Suprapubic skin (tissue), 4 donors: ENCODE measurements at regions not wholly inside any gene's neighbourhood (a gene's known extent, or its start where the extent isn't known, plus 50 kb on each side); places are given as distances from the start of the nearest gene placed in this dataset.
"Not testable (repeated sequence)": the region's sequence is repeated elsewhere in the genome, so short reads cannot be mapped to it uniquely, and the experiment has no call there.

ENCODE experiments used
- EP300 ChIP-seq: sonication (generic); formaldehyde crosslinking; IDR thresholded peaks from one replicate; pipeline ENCODE4 v1.6.1; 2017; ENCODE audit warnings: antibody characterized with exemption
- POLR2A ChIP-seq, 2 donors: fragments of 450-650 bp; IDR thresholded peaks; one replicate each; pipeline ENCODE4 v1.6.1; 2017; ENCODE audit warnings: antibody characterized with exemption in 2 of 2, mild to moderate bottlenecking in 2 of 2, moderate library complexity in 2 of 2
- POLR2AphosphoS5 ChIP-seq, 3 donors: sonication (generic); formaldehyde crosslinking; IDR thresholded peaks; one replicate each; pipeline ENCODE4 v1.6.1; 2017; ENCODE audit warnings: antibody characterized with exemption in 3 of 3
- TF ChIP-seq, protein P1 (sequence below), 2 donors: fragments of 200-600 bp in 1 of 2; fragments of 450-650 bp in 1 of 2; sonication (generic) in 1 of 2; IDR thresholded peaks; one replicate each; pipeline ENCODE4 v1.5.1; 2016 to 2019; ENCODE audit warnings: antibody characterized with exemption in 2 of 2, mild to moderate bottlenecking in 1 of 2, moderate library complexity in 1 of 2

DNA sequence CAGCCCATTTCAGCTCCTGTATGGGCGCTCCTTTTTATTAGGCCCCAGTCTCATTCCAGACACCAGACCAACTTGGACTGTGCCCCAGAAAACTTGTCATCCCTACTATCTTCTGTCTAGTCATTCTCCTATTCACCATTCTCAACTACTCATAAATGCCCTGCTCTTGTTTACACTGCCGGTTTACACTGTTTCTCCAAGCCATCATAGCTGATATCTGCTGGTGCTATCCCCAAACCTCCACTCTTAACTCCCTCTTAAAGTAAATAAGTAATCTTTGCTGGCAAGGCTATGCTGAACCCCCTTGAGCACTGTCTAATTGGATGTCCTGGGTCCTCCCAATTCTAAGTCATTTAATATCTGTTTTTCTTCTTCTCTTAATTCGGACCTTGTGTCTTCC is 91.7 kb upstream of the ATF7IP2 start:
- not testable (repeated sequence) for TF ChIP-seq POLR2AphosphoS5 (IDR thresholded peaks at IDR 0.05); EP300; POLR2A (IDR thresholded peaks at IDR 0.05)
- TF ChIP-seq, protein P1, sequence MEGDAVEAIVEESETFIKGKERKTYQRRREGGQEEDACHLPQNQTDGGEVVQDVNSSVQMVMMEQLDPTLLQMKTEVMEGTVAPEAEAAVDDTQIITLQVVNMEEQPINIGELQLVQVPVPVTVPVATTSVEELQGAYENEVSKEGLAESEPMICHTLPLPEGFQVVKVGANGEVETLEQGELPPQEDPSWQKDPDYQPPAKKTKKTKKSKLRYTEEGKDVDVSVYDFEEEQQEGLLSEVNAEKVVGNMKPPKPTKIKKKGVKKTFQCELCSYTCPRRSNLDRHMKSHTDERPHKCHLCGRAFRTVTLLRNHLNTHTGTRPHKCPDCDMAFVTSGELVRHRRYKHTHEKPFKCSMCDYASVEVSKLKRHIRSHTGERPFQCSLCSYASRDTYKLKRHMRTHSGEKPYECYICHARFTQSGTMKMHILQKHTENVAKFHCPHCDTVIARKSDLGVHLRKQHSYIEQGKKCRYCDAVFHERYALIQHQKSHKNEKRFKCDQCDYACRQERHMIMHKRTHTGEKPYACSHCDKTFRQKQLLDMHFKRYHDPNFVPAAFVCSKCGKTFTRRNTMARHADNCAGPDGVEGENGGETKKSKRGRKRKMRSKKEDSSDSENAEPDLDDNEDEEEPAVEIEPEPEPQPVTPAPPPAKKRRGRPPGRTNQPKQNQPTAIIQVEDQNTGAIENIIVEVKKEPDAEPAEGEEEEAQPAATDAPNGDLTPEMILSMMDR (IDR thresholded peaks at IDR 0.05), result not testable (repeated sequence)
